ENCODE measurements at regions not wholly inside any gene's neighbourhood (a gene's known extent, or its start where the extent isn't known, plus 50 kb on each side); places are given as distances from the start of the nearest gene placed in this dataset.
"Not testable (repeated sequence)": the region's sequence is repeated elsewhere in the genome, so short reads cannot be mapped to it uniquely, and the experiment has no call there.

DNA sequence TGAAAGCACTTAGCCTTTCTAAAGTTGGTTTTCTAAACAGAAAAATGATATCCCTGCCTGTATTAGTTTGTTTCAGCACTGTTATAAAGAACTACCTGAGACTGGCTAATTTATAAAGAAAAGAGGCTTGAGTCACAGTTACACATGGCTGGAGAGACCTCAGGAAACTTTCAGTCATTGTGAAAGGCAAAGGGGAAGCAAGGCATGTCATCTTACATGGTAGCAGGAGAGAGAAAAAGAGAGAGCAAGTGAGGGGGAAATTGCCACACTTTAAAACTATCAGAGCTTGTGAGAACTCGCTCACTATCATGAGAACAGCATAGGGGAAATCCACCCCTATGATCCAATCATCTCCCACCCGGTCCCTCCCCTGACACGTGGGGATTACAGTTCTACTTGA lies 64.9 kb downstream of the FAM170A start:
- H3K9me3 ChIP-seq: no peaks in the 10 kb centered on the region
- H3K36me3 ChIP-seq: no peaks in the 10 kb centered on the region
- TF ChIP-seq POLR2A (IDR thresholded peaks at IDR 0.05): no peak
- TF ChIP-seq, protein P1, sequence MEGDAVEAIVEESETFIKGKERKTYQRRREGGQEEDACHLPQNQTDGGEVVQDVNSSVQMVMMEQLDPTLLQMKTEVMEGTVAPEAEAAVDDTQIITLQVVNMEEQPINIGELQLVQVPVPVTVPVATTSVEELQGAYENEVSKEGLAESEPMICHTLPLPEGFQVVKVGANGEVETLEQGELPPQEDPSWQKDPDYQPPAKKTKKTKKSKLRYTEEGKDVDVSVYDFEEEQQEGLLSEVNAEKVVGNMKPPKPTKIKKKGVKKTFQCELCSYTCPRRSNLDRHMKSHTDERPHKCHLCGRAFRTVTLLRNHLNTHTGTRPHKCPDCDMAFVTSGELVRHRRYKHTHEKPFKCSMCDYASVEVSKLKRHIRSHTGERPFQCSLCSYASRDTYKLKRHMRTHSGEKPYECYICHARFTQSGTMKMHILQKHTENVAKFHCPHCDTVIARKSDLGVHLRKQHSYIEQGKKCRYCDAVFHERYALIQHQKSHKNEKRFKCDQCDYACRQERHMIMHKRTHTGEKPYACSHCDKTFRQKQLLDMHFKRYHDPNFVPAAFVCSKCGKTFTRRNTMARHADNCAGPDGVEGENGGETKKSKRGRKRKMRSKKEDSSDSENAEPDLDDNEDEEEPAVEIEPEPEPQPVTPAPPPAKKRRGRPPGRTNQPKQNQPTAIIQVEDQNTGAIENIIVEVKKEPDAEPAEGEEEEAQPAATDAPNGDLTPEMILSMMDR (IDR thresholded peaks at IDR 0.05): no peak
- no peak for DNase-seq
- no peak overlapping the region for H3K27ac ChIP-seq
- no peak overlapping the region for H3K4me3 ChIP-seq
- no peaks in the 10 kb centered on the region for H3K4me1 ChIP-seq
- intact Hi-C loops (cut with DNase I; ENCODE audit: low total_unique reads): no loop called here
- no peaks in the 10 kb centered on the region for H3K27me3 ChIP-seq

DNA sequence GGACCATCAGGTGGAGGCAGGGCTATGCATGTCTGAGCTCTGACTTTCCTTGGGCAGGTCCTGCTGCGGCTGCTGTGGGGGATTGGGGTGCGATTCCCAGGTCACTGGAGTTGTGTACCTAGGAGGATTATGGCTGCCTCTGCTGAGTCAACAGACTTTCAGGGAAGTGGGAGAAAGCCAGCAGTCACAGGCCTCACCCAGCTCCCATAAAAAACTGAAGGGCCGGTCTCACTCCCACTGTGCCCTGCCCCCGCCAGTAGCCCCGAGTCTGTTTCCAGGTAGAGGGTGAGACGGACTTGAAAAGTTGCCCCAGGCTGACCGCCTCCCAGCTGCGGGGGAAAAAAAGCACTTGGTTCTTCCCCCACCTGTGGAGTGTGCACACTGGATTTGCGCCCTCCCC lies 76.7 kb downstream of the FAM170A start:
- no peaks in the 10 kb centered on the region for H3K27me3 ChIP-seq
- DNase-seq: no peak
- intact Hi-C loops (cut with DNase I; ENCODE audit: low total_unique reads): no loop called here
- H3K27ac ChIP-seq: no peak overlapping the region
- no peak overlapping the region for H3K4me3 ChIP-seq
- no peaks in the 10 kb centered on the region for H3K9me3 ChIP-seq
- no peaks in the 10 kb centered on the region for H3K4me1 ChIP-seq
- H3K36me3 ChIP-seq: no peaks in the 10 kb centered on the region
- no peak for TF ChIP-seq POLR2A (IDR thresholded peaks at IDR 0.05)
- TF ChIP-seq, protein P1 (IDR thresholded peaks at IDR 0.05): no peak

DNA sequence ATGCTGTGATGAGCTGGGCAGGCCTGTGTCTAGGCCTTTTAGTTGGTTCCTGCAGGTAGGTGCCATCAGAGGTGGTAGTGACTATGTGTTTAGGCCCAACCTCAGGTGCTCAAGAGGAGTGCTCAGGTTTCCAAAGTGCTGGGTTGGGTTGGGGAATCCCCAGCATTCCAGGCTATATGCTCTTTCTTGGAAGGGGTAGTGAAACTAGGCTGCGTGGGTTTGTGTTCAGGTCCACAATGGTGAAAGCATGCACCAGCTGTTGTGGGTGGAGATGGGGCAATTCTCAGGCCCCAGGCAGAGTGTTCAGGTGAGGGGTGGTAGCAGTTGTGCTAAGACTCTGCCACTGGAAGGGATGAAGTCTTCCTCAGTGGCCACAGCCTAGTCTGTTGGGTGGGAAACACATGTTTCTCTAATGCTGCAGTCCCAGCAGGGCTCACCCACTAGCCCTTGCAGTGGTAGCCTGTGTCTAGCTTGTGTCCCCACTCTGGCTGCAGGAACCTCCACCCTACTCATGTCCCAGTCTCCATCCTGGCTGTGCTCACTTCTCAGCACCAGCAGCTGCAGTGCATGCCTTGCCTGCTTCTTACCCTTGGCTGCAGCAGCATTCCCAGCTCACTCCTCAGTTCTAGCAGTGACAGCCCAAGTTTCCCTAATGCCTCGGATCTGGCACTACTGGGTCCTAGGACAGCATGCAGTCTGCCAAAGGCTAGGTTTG lies 78.9 kb downstream of the FAM170A start:
- H3K4me1 ChIP-seq: no peaks in the 10 kb centered on the region
- H3K27ac ChIP-seq: no peak overlapping the region
- TF ChIP-seq, protein P1 (IDR thresholded peaks at IDR 0.05): no peak
- TF ChIP-seq POLR2A (IDR thresholded peaks at IDR 0.05): no peak
- H3K36me3 ChIP-seq: no peaks in the 10 kb centered on the region
- intact Hi-C loops (cut with DNase I; ENCODE audit: low total_unique reads): no loop called here
- no peak for DNase-seq
- no peaks in the 10 kb centered on the region for H3K27me3 ChIP-seq
- H3K9me3 ChIP-seq: no peaks in the 10 kb centered on the region
- H3K4me3 ChIP-seq: no peak overlapping the region

DNA sequence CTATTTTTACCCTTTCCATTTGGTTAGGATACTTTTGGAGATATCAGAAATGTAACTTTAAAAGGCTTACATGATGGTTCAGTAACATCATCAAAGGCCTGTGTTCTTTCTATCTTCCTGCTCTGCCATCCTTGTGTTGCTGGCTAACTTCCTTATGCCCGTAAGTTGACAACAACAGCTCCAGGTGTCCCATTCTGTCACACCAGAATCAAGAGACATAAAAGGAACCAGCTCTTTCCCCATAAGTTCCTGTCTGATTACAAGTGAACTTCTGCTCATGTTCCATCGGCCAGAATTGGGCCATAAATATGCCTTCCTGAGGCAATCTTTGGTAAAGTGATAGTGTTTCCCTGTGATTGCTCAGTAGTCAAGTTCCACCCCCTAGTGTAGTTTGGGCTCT lies 92.4 kb downstream of the FAM170A start:
- Histone ChIP-seq H3K4me1 (no peaks in the 10 kb centered on the region), H3K9me3 (no peaks in the 10 kb centered on the region), H3K36me3 (no peaks in the 10 kb centered on the region), H3K27ac (no peak overlapping the region), H3K27me3 (no peaks in the 10 kb centered on the region), H3K4me3 (no peak overlapping the region)
- intact Hi-C loops (cut with DNase I; ENCODE audit: low total_unique reads): no loop called here
- DNase-seq: no peak
- TF ChIP-seq POLR2A (IDR thresholded peaks at IDR 0.05): no peak
- TF ChIP-seq, protein P1 (IDR thresholded peaks at IDR 0.05): no peak

DNA sequence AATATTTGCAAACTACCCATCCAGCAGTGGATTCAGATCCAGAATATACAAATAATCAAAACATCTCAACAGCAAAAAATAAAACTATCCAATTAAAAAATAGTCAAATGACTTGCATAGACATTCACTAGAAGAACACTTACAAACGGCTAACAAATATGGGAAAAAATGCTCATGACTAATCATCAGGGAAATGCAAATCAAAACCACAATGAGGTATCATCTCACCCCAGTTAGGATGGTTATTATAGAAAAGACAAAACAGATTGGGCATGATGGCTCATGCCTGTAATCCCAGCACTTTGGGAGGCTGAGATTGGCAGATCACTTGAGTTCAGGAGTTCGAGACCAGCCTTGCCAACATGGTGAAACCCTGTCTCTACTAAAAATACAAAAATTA lies 95.9 kb downstream of the FAM170A start:
- H3K27me3 ChIP-seq; H3K27ac ChIP-seq; H3K9me3 ChIP-seq; DNase-seq; H3K4me1 ChIP-seq; H3K36me3 ChIP-seq; intact Hi-C loops (cut with DNase I; ENCODE audit: low total_unique reads); H3K4me3 ChIP-seq: not testable (repeated sequence)

DNA sequence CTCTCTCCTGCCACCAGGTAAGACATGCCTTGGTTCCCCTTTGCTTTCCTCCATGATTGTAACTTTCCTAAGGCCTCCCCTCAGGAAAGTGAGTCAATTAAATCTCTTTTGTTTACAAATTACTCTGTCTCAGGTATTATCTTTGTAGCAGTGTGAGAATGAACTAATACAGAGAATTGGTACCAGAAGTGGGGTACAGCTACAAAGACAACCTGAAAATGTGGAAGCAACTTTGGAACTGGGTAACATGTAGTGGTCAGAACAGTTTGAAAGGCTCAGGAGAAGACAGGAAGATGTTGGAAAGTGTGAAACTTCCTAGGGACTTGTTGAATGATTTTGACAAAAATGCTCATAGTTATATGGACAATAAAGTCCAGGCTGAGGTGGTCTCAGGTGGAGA lies 97.2 kb downstream of the FAM170A start:
- Histone ChIP-seq H3K4me3 (no peak overlapping the region), H3K9me3 (no peaks in the 10 kb centered on the region), H3K4me1 (no peaks in the 10 kb centered on the region), H3K36me3 (no peaks in the 10 kb centered on the region), H3K27ac (no peak overlapping the region), H3K27me3 (no peaks in the 10 kb centered on the region)
- intact Hi-C loops (cut with DNase I; ENCODE audit: low total_unique reads): no loop called here
- DNase-seq: no peak
- no peak for TF ChIP-seq POLR2A (IDR thresholded peaks at IDR 0.05)

Measured in uterus (tissue), 3 donors.